Skeletal muscle cell (primary cell): ENCODE measurements at regions not wholly inside any gene's neighbourhood (a gene's known extent, or its start where the extent isn't known, plus 50 kb on each side); places are given as distances from the start of the nearest gene placed in this dataset.

ENCODE experiments used
- DNase-seq: peaks from one replicate; pipeline ENCODE4 v3.0.0-alpha.2; 2010; ENCODE audit warnings: low read depth
- H3K4me3 ChIP-seq: 2 replicates; pipeline ENCODE4 v1.5.1; 2011; ENCODE audit warnings: low read depth, mild to moderate bottlenecking, control low read depth, low read length, moderate library complexity

GRCh38 chr9:87443006-87443405 is 54.7 kb upstream of the DAPK1 start:
- no peak for DNase-seq
- no peak overlapping the region for H3K4me3 ChIP-seq

GRCh38 chr9:87443461-87443860 is 54.2 kb upstream of the DAPK1 start:
- DNase-seq: no peak

GRCh38 chr9:87445646-87446045 is 52.0 kb upstream of the DAPK1 start:
- no peak for DNase-seq
- no peak overlapping the region for H3K4me3 ChIP-seq

More at GRCh38 chr9:87443461-87443860, 54.2 kb upstream of the DAPK1 start:
- H3K4me3 ChIP-seq: no peak overlapping the region

GRCh38 chr9:87446527-87446926 is 51.1 kb upstream of the DAPK1 start:
- DNase-seq: no peak
- no peak overlapping the region for H3K4me3 ChIP-seq

- DNase-seq: no peak
- no peak overlapping the region for H3K4me3 ChIP-seq
Observed at GRCh38 chr9:87447547-87448432, 49.9 kb upstream of the DAPK1 start.
